ENCODE measurements at regions not wholly inside any gene's neighbourhood (a gene's known extent, or its start where the extent isn't known, plus 50 kb on each side); places are given as distances from the start of the nearest gene placed in this dataset.

GRCh38 chr10:63027531-63027930 lies 105.6 kb upstream of the NRBF2 start:
- no peak for DNase-seq (ENCODE audit: extremely low read depth, low read depth)
- TF ChIP-seq, protein P1, sequence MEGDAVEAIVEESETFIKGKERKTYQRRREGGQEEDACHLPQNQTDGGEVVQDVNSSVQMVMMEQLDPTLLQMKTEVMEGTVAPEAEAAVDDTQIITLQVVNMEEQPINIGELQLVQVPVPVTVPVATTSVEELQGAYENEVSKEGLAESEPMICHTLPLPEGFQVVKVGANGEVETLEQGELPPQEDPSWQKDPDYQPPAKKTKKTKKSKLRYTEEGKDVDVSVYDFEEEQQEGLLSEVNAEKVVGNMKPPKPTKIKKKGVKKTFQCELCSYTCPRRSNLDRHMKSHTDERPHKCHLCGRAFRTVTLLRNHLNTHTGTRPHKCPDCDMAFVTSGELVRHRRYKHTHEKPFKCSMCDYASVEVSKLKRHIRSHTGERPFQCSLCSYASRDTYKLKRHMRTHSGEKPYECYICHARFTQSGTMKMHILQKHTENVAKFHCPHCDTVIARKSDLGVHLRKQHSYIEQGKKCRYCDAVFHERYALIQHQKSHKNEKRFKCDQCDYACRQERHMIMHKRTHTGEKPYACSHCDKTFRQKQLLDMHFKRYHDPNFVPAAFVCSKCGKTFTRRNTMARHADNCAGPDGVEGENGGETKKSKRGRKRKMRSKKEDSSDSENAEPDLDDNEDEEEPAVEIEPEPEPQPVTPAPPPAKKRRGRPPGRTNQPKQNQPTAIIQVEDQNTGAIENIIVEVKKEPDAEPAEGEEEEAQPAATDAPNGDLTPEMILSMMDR (IDR thresholded peaks at IDR 0.05; ENCODE audit: low read depth, low read length), result no peak

DNA sequence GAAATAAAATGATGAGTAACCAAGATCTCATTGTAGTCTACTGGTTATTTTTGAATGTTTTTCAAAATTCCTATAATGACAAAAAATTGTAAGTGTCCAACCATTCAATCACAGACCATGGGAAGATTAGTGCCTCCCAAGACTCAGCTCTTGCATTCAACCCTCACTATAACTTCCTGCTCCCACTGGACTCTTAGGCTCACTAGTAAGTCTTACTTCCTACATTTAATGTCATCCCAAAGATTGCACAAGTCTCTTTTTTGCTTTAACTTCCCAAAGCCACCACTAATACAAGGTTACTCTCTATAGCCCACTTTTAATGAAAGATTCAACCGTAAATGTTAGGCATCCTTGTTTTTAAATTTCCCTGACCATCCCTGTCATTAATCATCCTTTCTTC lies 111.9 kb upstream of the NRBF2 start:
- no peak for DNase-seq (ENCODE audit: extremely low read depth, low read depth)
- TF ChIP-seq, protein P1 (IDR thresholded peaks at IDR 0.05; ENCODE audit: low read depth, low read length), result no peak

DNA sequence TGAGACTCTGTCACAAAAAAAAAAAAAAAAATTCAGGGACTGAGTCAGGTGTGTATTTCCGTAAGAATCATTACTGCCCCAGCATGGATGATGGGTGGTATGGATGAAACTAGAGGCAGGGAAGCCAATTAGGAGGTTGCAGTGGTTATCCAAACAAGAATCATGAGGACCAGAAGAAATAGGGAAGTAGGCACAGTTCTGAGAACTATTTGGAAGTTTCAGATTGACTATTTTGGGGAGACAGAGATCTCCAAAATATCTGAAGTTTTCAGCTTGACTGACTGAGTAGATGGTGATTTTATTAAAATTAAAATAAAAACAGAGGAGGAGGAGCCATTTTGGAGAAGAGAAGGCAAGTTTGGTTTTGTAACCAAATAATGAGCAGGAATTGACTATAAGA lies 119.4 kb upstream of the NRBF2 start:
- no peak for DNase-seq (ENCODE audit: extremely low read depth, low read depth)
- TF ChIP-seq, protein P1 (IDR thresholded peaks at IDR 0.05; ENCODE audit: low read depth, low read length), result no peak

GRCh38 chr10:63012623-63013022 lies 120.5 kb upstream of the NRBF2 start:
- TF ChIP-seq, protein P1 (IDR thresholded peaks at IDR 0.05; ENCODE audit: low read depth, low read length), result no peak
- no peak for DNase-seq (ENCODE audit: extremely low read depth, low read depth)

GRCh38 chr10:63010203-63010602 lies 122.9 kb upstream of the NRBF2 start:
- TF ChIP-seq, protein P1 (IDR thresholded peaks at IDR 0.05; ENCODE audit: low read depth, low read length), result no peak
- no peak for DNase-seq (ENCODE audit: extremely low read depth, low read depth)

DNA sequence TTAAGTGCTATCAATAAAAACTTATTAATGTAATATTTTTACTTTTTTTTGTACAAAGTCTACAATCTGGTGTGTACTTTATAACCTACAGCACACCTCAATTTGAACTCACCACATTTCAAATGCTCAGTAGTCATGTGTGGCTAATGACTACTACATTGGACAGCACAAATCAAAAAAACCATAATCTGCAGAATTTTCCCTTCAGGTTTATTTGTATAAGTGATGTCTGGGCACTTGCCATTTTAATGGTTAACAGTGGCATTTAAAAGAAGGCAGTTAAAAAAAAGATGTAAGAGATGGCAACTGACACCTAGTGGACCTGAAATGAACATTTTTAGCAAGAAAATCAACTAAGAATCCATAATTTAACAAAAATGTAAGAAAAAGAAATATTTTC lies 124.6 kb upstream of the NRBF2 start:
- TF ChIP-seq, protein P1 (IDR thresholded peaks at IDR 0.05; ENCODE audit: low read depth, low read length), result no peak
- no peak for DNase-seq (ENCODE audit: extremely low read depth, low read depth)

DNA sequence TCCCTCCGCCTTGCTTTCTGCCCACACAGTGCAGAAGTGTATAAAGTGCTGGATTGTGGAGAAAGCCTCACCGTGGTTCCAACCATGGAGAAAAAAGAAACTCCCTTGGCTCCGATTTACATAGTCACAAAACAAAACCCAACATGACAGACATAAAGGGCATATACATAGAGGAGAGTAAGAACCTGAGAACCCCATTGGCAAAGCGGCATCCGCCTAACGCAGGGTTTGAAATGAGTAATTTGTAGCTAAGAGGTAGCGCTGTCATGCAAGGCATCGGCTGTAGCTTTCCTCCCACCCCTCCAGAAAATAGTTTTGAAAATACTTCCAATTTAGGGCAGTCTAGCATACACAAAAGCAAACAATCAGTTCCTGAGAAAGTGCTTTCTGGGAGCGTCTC lies 126.0 kb upstream of the NRBF2 start:
- DNase-seq (ENCODE audit: extremely low read depth, low read depth), result no peak
- TF ChIP-seq, protein P1 (IDR thresholded peaks at IDR 0.05; ENCODE audit: low read depth, low read length), result no peak

All from AG09319 (cell line).